ENCODE measurements at regions not wholly inside any gene's neighbourhood (a gene's known extent, or its start where the extent isn't known, plus 50 kb on each side); places are given as distances from the start of the nearest gene placed in this dataset.

DNA sequence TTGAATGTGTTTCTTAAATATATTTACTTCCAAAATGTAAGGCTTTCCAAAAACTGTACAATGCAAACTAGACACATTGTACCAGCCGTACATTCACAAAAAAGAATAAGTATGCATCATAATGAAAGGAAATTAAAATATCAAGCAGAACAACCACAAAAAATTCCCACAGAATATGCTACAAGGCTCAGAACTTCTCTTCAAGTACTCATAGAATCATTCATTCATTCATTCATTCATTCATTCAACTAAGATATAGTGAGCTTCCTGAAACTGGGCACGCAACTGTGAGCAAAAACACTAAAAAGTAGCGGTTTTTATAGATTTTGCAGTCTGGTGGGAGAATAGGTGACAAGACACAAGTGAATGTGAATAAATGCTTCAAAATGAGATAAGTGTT lies 690.1 kb downstream of the KCNA4 start:
- intact Hi-C loops (cut with DNase I) = no loop called here
- no peak for DNase-seq (ENCODE audit: low spot score)

DNA sequence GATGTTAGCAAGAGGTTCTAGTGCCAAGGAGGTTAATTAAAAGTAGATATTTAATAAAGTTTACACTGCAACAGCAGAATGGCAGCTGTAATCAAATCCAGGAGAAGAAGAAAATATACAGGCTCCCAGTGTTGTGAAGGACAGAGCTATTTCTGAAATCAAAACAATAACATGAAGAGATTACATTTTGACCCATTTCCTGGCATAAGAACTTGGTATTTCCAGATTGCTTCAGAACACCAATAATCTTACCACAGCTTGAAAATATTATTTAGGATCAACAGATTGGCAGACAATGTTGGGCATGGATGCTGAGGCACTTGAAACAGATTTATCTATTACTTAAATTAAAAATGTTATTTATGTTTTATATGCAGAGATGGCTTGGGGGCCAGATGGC lies 692.5 kb downstream of the KCNA4 start:
- DNase-seq (ENCODE audit: low spot score) = no peak
- intact Hi-C loops (cut with DNase I) = no loop called here

- no peak for DNase-seq (ENCODE audit: low spot score)
- intact Hi-C loops (cut with DNase I) = no loop called here
Measured at GRCh38 chr11:29321293-29322132, 695.3 kb downstream of the KCNA4 start.

- DNase-seq (ENCODE audit: low spot score) = no peak
- intact Hi-C loops (cut with DNase I) = no loop called here
Measured at GRCh38 chr11:29320196-29320595, 696.6 kb downstream of the KCNA4 start.

- DNase-seq (ENCODE audit: low spot score) = no peak
- intact Hi-C loops (cut with DNase I) = no loop called here
Measured at GRCh38 chr11:29319210-29319609, 697.6 kb downstream of the KCNA4 start.

- intact Hi-C loops (cut with DNase I) = no loop called here
- DNase-seq (ENCODE audit: low spot score) = no peak
Measured at GRCh38 chr11:29318134-29318845, 698.5 kb downstream of the KCNA4 start.

DNA sequence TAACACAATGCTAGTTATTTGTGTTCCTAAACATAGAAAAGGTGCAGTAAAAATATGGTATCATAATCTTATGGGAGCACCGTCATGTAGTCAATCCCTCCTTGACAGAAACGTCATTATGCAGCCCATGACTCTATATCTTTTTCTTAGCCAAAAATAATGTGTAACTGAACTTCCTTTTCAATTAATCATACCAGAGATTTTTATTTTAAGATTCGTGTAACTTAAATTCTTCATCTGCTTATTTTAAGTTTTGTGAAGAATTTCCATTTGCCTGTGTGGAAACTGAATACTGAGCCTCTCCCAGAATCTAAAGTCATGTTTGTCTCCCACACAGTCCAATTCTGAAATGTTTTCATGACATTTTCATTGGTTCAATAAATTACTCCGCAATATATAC lies 699.1 kb downstream of the KCNA4 start:
- no peak for DNase-seq (ENCODE audit: low spot score)
- intact Hi-C loops (cut with DNase I) = no loop called here

GRCh38 chr11:29315275-29315674 lies 701.6 kb downstream of the KCNA4 start:
- intact Hi-C loops (cut with DNase I) = no loop called here
- no peak for DNase-seq (ENCODE audit: low spot score)

DNA sequence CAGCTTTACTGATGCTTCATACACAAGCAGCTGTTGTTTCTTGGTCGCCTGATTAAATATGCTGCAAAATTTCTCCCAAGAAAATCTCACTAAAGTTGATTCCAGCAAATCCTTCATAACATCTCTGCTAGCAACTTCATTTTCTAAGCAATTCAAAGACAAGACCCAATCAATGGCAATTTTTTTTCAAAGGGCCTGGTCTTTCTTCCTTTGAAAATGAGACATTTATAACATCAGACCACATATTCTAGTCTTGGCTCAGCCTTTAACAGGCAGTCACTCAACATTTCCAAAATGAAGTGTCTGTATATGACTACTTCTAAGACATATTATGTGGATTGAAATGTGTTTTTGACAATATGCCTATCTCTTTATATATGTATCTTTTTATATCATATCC lies 702.6 kb downstream of the KCNA4 start:
- no peak for DNase-seq (ENCODE audit: low spot score)
- intact Hi-C loops (cut with DNase I) = no loop called here

GRCh38 chr11:29312812-29313211 lies 704.0 kb downstream of the KCNA4 start:
- DNase-seq (ENCODE audit: low spot score) = no peak
- intact Hi-C loops (cut with DNase I) = no loop called here

DNA sequence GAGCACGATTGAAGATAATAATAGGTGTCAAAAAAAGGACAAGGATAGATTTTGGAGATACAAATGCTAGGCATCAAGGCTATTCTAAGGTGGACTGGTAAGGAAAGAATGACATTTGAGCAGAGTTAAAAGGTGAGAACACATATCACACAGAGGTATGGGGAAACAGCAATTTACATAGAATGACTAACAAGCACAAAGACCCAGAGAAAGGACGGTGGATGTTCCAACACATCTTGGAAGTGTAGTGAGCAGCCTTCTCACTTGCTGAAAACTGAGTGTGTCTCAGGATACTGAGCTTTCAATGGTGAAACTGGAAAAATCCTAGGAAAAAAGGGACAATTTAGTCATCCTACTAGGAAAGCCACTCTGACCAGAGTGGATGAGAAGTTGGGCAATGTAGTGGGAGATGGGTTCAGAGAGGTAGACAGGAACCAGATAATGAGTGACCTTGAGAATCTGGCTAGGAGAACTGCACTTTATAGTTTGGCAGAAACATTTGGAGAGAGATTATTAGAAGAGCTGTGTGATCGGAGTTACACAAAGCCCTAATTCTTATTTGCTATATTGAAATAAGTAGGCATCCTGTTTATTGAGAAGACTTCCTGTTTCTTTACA lies 706.0 kb downstream of the KCNA4 start:
- DNase-seq (ENCODE audit: low spot score) = no peak
- intact Hi-C loops (cut with DNase I) = no loop called here

- DNase-seq (ENCODE audit: low spot score) = no peak
- intact Hi-C loops (cut with DNase I) = no loop called here
Measured at GRCh38 chr11:29309992-29310391, 706.8 kb downstream of the KCNA4 start.

DNA sequence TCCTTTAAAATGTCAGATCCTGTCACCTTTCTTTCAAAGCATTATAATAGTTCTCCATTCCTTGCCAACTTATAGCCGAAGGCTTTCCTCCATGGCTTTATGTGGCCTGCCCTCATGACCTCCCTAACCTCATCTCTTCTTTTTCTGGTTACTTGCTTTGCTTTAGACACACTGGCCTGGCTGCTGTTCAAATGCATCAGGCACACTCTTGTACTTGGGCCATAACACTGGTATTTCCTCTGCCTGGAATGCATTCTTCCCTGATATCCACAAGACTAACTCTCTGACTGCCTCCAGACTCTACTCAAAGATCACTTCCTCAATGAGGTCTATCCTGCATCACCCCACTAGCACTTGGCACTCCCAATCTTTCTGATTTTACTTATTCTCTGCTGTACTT lies 710.3 kb downstream of the KCNA4 start:
- intact Hi-C loops (cut with DNase I) = no loop called here
- no peak for DNase-seq (ENCODE audit: low spot score)

DNA sequence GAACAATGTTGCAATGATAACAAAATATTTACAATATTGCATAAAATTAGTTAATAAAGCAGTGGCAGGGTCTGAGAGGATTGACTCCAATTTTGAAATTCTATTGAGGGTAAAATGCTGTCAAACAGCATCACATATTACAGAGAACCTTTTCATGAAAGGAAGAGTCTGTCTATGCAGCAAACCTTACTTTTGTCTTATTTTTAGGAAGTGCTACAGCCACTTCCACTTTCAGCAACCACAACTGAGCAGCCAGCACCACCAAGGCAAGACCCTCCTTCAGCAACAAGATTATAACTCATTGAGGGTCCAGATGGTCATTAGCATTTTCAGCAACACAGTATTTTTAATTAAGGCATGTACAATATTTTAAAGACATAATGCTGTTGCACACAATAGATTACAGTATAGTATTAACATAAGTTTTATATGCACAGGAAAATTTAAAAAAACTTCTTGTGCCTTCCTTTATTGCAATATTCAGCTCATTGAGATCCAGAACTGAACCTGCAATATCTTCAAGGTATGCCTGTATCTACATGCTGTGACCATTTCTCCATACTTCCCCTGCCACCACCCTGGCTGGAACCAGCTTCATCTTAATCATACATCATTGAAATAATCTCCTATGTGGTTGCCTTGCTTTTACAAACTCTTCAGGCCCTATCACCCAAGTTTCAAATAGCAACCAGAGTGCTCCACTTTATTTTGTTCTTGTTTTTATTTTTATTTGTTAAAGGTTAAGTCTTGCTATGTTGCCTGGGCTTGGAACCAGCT lies 711.2 kb downstream of the KCNA4 start:
- intact Hi-C loops (cut with DNase I) = no loop called here
- DNase-seq (ENCODE audit: low spot score) = no peak

DNA sequence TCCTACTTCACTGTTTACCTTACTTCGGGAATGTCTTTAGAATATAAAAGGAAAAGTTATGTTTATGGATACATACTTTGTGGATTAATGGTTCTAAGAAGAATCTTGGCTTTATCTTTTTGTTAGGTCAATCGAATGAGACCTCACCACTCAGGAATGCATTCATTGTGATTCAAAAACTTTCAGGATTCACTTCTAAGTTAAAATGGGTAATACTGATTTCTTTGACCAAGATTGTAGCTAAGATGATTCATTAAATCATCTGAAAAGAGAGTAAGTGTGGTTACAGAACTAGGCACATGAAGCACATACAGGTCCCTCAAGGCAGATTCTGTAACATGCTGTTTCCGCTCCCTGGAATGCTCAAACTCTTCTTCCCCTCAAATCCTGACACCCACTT lies 716.4 kb downstream of the KCNA4 start:
- intact Hi-C loops (cut with DNase I) = no loop called here

GRCh38 chr11:29296680-29297079 lies 720.1 kb downstream of the KCNA4 start:
- no peak for DNase-seq (ENCODE audit: low spot score)
- intact Hi-C loops (cut with DNase I) = no loop called here

More for the DNA sequence above, 716.4 kb downstream of the KCNA4 start:
- no peak for DNase-seq (ENCODE audit: low spot score)

- no peak for DNase-seq (ENCODE audit: low spot score)
Measured at GRCh38 chr11:29293825-29294224, 723.0 kb downstream of the KCNA4 start.

DNA sequence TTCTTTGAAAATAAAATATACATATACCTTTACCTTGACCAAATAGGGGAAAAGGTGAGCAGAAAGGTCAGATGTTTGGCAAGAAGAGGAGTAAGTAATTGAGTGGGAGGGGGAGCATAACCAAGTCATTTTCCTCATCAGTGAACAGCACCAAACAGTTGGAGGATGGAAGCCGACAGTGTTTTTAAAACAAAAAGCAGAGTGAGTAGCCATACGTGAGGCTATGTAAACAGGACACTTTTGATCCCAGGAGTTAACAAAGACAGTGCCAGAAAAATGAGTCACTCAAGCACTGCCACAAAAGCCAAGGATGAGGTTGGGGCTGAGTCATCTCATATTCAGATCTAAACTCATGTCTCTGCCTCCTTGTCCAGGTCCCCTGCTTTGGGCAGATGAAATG lies 734.7 kb downstream of the KCNA4 start:
- intact Hi-C loops (cut with DNase I) = no loop called here
- no peak for DNase-seq (ENCODE audit: low spot score)

More at GRCh38 chr11:29293825-29294224, 723.0 kb downstream of the KCNA4 start:
- intact Hi-C loops (cut with DNase I) = no loop called here

DNA sequence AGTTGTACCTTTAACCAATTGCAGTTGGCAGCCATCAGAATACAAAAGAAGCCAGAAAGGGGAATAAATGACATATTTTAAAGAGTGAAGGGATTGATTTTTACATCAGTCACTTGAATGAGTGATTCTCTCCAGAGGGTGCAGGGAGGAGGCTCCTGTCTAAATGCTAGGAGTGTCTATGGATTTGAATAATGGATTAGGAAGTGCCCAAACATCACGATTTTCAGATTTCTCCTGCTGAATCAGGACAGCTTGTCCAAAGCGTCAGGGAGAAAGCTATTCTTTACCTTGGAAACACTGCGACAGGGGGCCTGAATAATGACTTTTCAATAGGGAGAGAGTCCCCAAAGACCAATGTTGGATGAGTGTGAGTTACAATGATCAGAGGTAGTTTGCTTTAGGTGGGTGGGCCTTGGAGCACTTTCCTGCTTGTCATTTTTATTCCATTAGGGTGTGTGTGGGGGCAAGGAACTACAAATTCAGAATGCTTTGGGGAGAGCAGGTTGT lies 735.5 kb downstream of the KCNA4 start:
- intact Hi-C loops (cut with DNase I) = loop anchor here in 1 of 2 donors (1.0 kb wide), 1 partner anchor 9 kb away; no protein-coding TSS in a partner anchor

More for the DNA sequence above, 735.5 kb downstream of the KCNA4 start:
- DNase-seq (ENCODE audit: low spot score) = no peak

Measured in posterior vena cava (tissue), 2 donors.